H1 (cell line): ENCODE measurements at regions not wholly inside any gene's neighbourhood (a gene's known extent, or its start where the extent isn't known, plus 50 kb on each side); places are given as distances from the start of the nearest gene placed in this dataset.

Experiments used
- CTCF ChIA-PET: fragments of 300-600 bp; sonication (Branson Sonifier 250); formaldehyde crosslinking; loops from one replicate; lab custom pipeline; 2021; ENCODE audit not compliant: partially characterized antibody; lab: Charles Lee
- POLR2A ChIA-PET: fragments of 300-600 bp; sonication (Branson Sonifier 250); formaldehyde crosslinking; loops from one replicate; lab custom pipeline; 2021; ENCODE audit warnings: inconsistent platforms; ENCODE audit not compliant: partially characterized antibody; lab: Charles Lee
- DNase-seq, 2 experiments: peaks; one replicate each; pipeline versions ENCODE4 v3.0.0 to v3.0.0-alpha.2; 2010 to 2022; ENCODE audit warnings: low spot score in 2 of 2, low read depth in 1 of 2, mixed read lengths in 1 of 2
- FAIRE-seq: peaks from 2 replicates; lab custom pipeline; 2011; peaks lifted over from hg19 to GRCh38; lab: Jason Lieb, UNC
- H2AFZ ChIP-seq: 2 replicates; pipeline ENCODE4 v1.8.1; 2012; ENCODE audit warnings: low read length, inconsistent platforms
- H2AK5ac ChIP-seq: 2 replicates; pipeline ENCODE4 v1.6.1; 2013; ENCODE audit warnings: low read depth, low read length
- H2BK120ac ChIP-seq: replicated peaks from 2 replicates; pipeline ENCODE3; 2013; ENCODE audit warnings: low read depth, low read length, inconsistent platforms
- H2BK12ac ChIP-seq: 2 replicates; pipeline ENCODE4 v1.6.1; 2013; ENCODE audit warnings: low read depth, low read length
- H2BK15ac ChIP-seq: 2 replicates; pipeline ENCODE4 v1.6.1; 2013; ENCODE audit warnings: low read length
- H2BK20ac ChIP-seq: 2 replicates; pipeline ENCODE4 v1.6.1; 2013; ENCODE audit warnings: low read length
- H2BK5ac ChIP-seq: 2 replicates; pipeline ENCODE4 v1.6.1; 2013; ENCODE audit warnings: low read depth, low read length
- H3K14ac ChIP-seq: 2 replicates; pipeline ENCODE4 v1.6.1; 2013; ENCODE audit warnings: inconsistent platforms; ENCODE audit not compliant: insufficient read length
- H3K18ac ChIP-seq: 2 replicates; pipeline ENCODE4 v1.6.1; 2013; ENCODE audit warnings: low read length; ENCODE audit errors: extremely low read depth
- H3K23ac ChIP-seq: 2 replicates; pipeline ENCODE4 v1.6.1; 2013; ENCODE audit warnings: inconsistent platforms; ENCODE audit not compliant: insufficient read length
- H3K23me2 ChIP-seq: 2 replicates; pipeline ENCODE4 v1.6.1; 2013; ENCODE audit warnings: low read depth, low read length
- H3K27ac ChIP-seq: 2 replicates; pipeline ENCODE4 v1.6.1; 2011; ENCODE audit warnings: low read depth, low read length, inconsistent platforms
- H3K27me3 ChIP-seq, 4 experiments: replicated peaks in 1 of 4; 1 replicate in 1 of 4; 2 replicates in 3 of 4; pipeline versions ENCODE4 v1.6.1 to v1.8.1; 2011 to 2013; ENCODE audit warnings: low read length in 3 of 4, mild to moderate bottlenecking in 3 of 4, inconsistent platforms in 2 of 4, mixed read lengths in 2 of 4, moderate library complexity in 1 of 4; ENCODE audit not compliant: control insufficient read depth in 3 of 4, insufficient read depth in 3 of 4; ENCODE audit errors: extremely low read depth in 1 of 4
- H3K36me3 ChIP-seq, 4 experiments: 2 replicates each; pipeline versions ENCODE4 v1.6.1 to v1.8.1; 2011 to 2013; ENCODE audit warnings: mild to moderate bottlenecking in 4 of 4, low read length in 3 of 4, moderate library complexity in 2 of 4, control low read depth in 1 of 4, inconsistent platforms in 1 of 4; ENCODE audit not compliant: insufficient read depth in 4 of 4, control insufficient read depth in 2 of 4
- H3K4ac ChIP-seq: replicated peaks from 2 replicates; pipeline ENCODE3; 2013; ENCODE audit warnings: low read length, low read depth, mixed read lengths, inconsistent platforms; ENCODE audit not compliant: insufficient read length
- H3K4me1 ChIP-seq, 4 experiments: replicated peaks in 1 of 4; 1 replicate in 1 of 4; 2 replicates in 3 of 4; pipeline versions ENCODE4 v1.6.1 to v1.8.1; 2011 to 2013; ENCODE audit warnings: low read length in 3 of 4, inconsistent platforms in 2 of 4, mixed read lengths in 1 of 4; ENCODE audit not compliant: insufficient read depth in 4 of 4, control insufficient read depth in 3 of 4
- H3K4me2 ChIP-seq, 2 experiments: 2 replicates each; pipeline versions ENCODE4 v1.6.1 to v1.8.1; 2011 to 2013; ENCODE audit warnings: low read depth in 2 of 2, low read length in 2 of 2, control low read depth in 1 of 2, inconsistent platforms in 1 of 2, mild to moderate bottlenecking in 1 of 2; ENCODE audit not compliant: insufficient read depth in 1 of 2
- H3K4me3 ChIP-seq, 4 experiments: fragments of 200-600, 300-600 bp in 1 of 4; sonication (generic), shearing (Covaris generic), sonication (Bioruptor Twin) in 1 of 4; 2 replicates each; pipeline versions ENCODE4 v1.5.1 to v1.8.1; 2011 to 2016; ENCODE audit warnings: low read length in 4 of 4, low read depth in 3 of 4, control low read depth in 2 of 4, inconsistent platforms in 2 of 4, mild to moderate bottlenecking in 2 of 4, mixed read lengths in 1 of 4, moderate library complexity in 1 of 4; ENCODE audit not compliant: insufficient read depth in 2 of 4; ENCODE audit errors: extremely low read depth in 1 of 4
- H3K56ac ChIP-seq: replicated peaks from 2 replicates; pipeline ENCODE3; 2013; ENCODE audit warnings: low read depth, mild to moderate bottlenecking, mixed read lengths, low read length, inconsistent platforms; ENCODE audit not compliant: insufficient read length
- H3K79me1 ChIP-seq: 2 replicates; pipeline ENCODE4 v1.6.1; 2013; ENCODE audit warnings: low read depth, low read length, control low read depth
- H3K79me2 ChIP-seq, 2 experiments: 2 replicates each; pipeline versions ENCODE4 v1.6.1 to v1.8.1; 2012 to 2013; ENCODE audit warnings: low read length in 2 of 2, mild to moderate bottlenecking in 2 of 2, inconsistent platforms in 1 of 2; ENCODE audit not compliant: insufficient read depth in 2 of 2, control insufficient read depth in 1 of 2
- H3K9ac ChIP-seq, 4 experiments: replicated peaks in 1 of 4; 1 replicate in 1 of 4; 2 replicates in 3 of 4; pipeline versions ENCODE4 v1.6.1 to v1.8.1; 2011 to 2013; ENCODE audit warnings: low read depth in 3 of 4, low read length in 3 of 4, control low read depth in 2 of 4, mild to moderate bottlenecking in 2 of 4, moderate library complexity in 2 of 4, inconsistent platforms in 1 of 4; ENCODE audit errors: extremely low read depth in 1 of 4
- H3K9me3 ChIP-seq, 2 experiments: 2 replicates each; pipeline versions ENCODE4 v1.6.1 to v1.8.1; 2012 to 2013; ENCODE audit warnings: mild to moderate bottlenecking in 2 of 2, moderate library complexity in 2 of 2, control low read depth in 1 of 2, inconsistent platforms in 1 of 2, low read depth in 1 of 2, low read length in 1 of 2, mixed read lengths in 1 of 2; ENCODE audit not compliant: insufficient read depth in 2 of 2
- H4K20me1 ChIP-seq, 2 experiments: replicated peaks in 1 of 2; 2 replicates each; pipeline versions ENCODE3 to v1.8.1; 2011 to 2013; ENCODE audit warnings: inconsistent platforms in 2 of 2, low read length in 2 of 2, mild to moderate bottlenecking in 1 of 2; ENCODE audit not compliant: insufficient read depth in 2 of 2, control insufficient read depth in 1 of 2
- H4K5ac ChIP-seq: 2 replicates; pipeline ENCODE4 v1.6.1; 2013; ENCODE audit warnings: low read length, low read depth, mixed read lengths, inconsistent platforms; ENCODE audit not compliant: insufficient read length
- H4K8ac ChIP-seq: 2 replicates; pipeline ENCODE4 v1.8.0; 2013; ENCODE audit warnings: mild to moderate bottlenecking, moderate library complexity, low read length, inconsistent platforms; ENCODE audit not compliant: insufficient read depth; ENCODE audit errors: extremely low read depth
- H4K91ac ChIP-seq: replicated peaks from 2 replicates; pipeline ENCODE3; 2013; ENCODE audit warnings: low read length, mixed read lengths, inconsistent platforms; ENCODE audit not compliant: insufficient read length
- POU5F1 ChIP-seq: IDR thresholded peaks from 2 replicates; pipeline ENCODE4 v1.6.1; 2011; ENCODE audit warnings: low read depth, mild to moderate bottlenecking, low read length, moderate library complexity
- ZNF274 ChIP-seq: IDR thresholded peaks from 2 replicates; pipeline ENCODE4 v1.7.0; 2012; ENCODE audit warnings: low read length, borderline replicate concordance; ENCODE audit errors: extremely low read depth
- WGBS, 2 experiments: shearing (Covaris generic) in 1 of 2; methylation state at CpG; one replicate each; pipeline versions ENCODE4 v1.1.6 to v1.1.7; 2013 to 2015; ENCODE audit warnings: low lambda C conversion rate in 2 of 2, mixed read lengths in 2 of 2, inconsistent platforms in 1 of 2, low coverage in 1 of 2, missing lambda C conversion rate in 1 of 2; ENCODE audit not compliant: insufficient replicate concordance in 2 of 2, insufficient coverage in 1 of 2, insufficient read length in 1 of 2; ENCODE audit errors: extremely low coverage in 1 of 2, missing lambda C conversion rate in 1 of 2; 5-methylcytosine and 5-hydroxymethylcytosine counted together

- Histone ChIP-seq H2AFZ (no peak overlapping the region), H4K91ac (no peak overlapping the region), H2BK20ac (no peak overlapping the region), H2AK5ac (no peak overlapping the region), H3K9ac (no peak overlapping the region), H3K4me2 (no peak overlapping the region), H3K23ac (no peak overlapping the region), H2BK15ac (no peak overlapping the region), H2BK5ac (no peak overlapping the region), H3K56ac (no peak overlapping the region), H3K27ac (no peak overlapping the region), H3K4me3 (no peak overlapping the region), H3K4ac (no peak overlapping the region), H3K27me3 (no peaks in the 10 kb centered on the region), H3K79me2 (no peaks in the 10 kb centered on the region), H4K20me1 (no peaks in the 10 kb centered on the region), H3K9me3 (no peaks in the 10 kb centered on the region; a peak in 1 of 4 replicates), H4K8ac (no peak overlapping the region), H4K5ac (no peak overlapping the region), H2BK12ac (no peak overlapping the region), H3K14ac (no peak overlapping the region), H3K23me2 (no peaks in the 10 kb centered on the region), H3K4me1 (peaks cover 0 to 2% (median 0%) of the 10 kb centered on the region in 4 experiments; a peak in 1 of 7 replicates), H3K18ac (no peak overlapping the region), H3K36me3 (no peaks in the 10 kb centered on the region), H3K79me1 (no peaks in the 10 kb centered on the region), H2BK120ac (no peak overlapping the region)
- WGBS, 2 experiments = 51% methylated on average over 3 of the region's 3 CpGs; no CpG with 5 or more reads in 1 of the 2 experiments
- POLR2A ChIA-PET = interaction anchor here (1.2 kb wide), 1 partner anchor 133 kb away, joined by 4 read pairs; no protein-coding TSS in a partner anchor
- no peak for DNase-seq
- TF ChIP-seq POU5F1 (no peak), ZNF274 (no peak)
- CTCF ChIA-PET = interaction anchor here (0.6 to 1.6 kb wide), 4 partner anchors 10 to 100 kb away, joined by 3 to 4 read pairs (median 4); no protein-coding TSS in a partner anchor
- no peak for FAIRE-seq
Measured at GRCh38 chr1:87464022-87464490, 135.4 kb downstream of the LMO4 start.
